ENCODE measurements at regions not wholly inside any gene's neighbourhood (a gene's known extent, or its start where the extent isn't known, plus 50 kb on each side); places are given as distances from the start of the nearest gene placed in this dataset.

DNA sequence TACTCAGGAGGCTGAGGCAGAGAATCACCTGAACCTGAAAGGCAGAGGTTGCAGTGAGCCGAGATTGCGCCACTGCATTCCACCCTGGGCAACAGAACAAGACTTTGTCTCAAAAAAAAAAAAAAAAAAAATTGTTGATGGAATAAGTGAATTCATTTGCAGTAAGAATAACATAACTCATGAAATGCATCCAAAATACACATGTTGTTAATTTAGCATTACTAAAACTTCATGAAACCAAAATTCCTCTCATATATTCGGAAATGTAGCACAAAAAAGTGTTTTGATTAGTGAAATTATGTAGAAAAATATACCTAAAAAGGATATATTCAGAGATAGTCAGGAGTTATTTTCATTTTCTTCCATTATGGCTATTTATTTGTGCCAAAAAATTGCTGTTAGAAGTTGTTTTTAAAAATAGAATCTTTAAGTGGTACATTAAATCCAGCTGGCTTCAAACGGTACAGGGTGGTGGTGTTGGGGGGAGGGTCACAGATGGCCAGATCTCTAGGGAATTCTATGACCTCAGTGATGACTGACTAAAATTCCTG lies 78.2 kb upstream of the UGP2 start:
- H3K27me3 ChIP-seq (replicated peaks; ENCODE audit: insufficient read depth, low read length): no peaks in the 10 kb centered on the region
- no peak overlapping the region for H3K4me2 ChIP-seq (ENCODE audit: low read depth, low read length)
- no peaks in the 10 kb centered on the region for H3K4me1 ChIP-seq (ENCODE audit: low read length)
- H3K9me3 ChIP-seq (replicated peaks; ENCODE audit: insufficient read depth, low read length): no peaks in the 10 kb centered on the region
- H3K9me2 ChIP-seq (replicated peaks; ENCODE audit: insufficient read depth, low read length): no peaks in the 10 kb centered on the region
- H3K79me2 ChIP-seq (ENCODE audit: low read length): no peaks in the 10 kb centered on the region
- H3K27ac ChIP-seq (ENCODE audit: low read length): no peak overlapping the region
- DNase-seq: no peak
- H3K4me3 ChIP-seq (ENCODE audit: low read length): no peak overlapping the region
- H3K36me3 ChIP-seq (replicated peaks; ENCODE audit: insufficient read depth, low read length): no peaks in the 10 kb centered on the region
- no peak overlapping the region for H2AFZ ChIP-seq (ENCODE audit: low read length)
- H3K9ac ChIP-seq (ENCODE audit: low read length): no peak overlapping the region
- no peaks in the 10 kb centered on the region for H4K20me1 ChIP-seq (ENCODE audit: insufficient read depth, low read length)
- H3F3A ChIP-seq (ENCODE audit: insufficient read depth, low read length): no peaks in the 10 kb centered on the region
- TF ChIP-seq, protein P1, sequence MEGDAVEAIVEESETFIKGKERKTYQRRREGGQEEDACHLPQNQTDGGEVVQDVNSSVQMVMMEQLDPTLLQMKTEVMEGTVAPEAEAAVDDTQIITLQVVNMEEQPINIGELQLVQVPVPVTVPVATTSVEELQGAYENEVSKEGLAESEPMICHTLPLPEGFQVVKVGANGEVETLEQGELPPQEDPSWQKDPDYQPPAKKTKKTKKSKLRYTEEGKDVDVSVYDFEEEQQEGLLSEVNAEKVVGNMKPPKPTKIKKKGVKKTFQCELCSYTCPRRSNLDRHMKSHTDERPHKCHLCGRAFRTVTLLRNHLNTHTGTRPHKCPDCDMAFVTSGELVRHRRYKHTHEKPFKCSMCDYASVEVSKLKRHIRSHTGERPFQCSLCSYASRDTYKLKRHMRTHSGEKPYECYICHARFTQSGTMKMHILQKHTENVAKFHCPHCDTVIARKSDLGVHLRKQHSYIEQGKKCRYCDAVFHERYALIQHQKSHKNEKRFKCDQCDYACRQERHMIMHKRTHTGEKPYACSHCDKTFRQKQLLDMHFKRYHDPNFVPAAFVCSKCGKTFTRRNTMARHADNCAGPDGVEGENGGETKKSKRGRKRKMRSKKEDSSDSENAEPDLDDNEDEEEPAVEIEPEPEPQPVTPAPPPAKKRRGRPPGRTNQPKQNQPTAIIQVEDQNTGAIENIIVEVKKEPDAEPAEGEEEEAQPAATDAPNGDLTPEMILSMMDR (IDR thresholded peaks at IDR 0.05; ENCODE audit: low read length): no peak
- TF ChIP-seq EZH2phosphoT487 (IDR thresholded peaks at IDR 0.05; ENCODE audit: low read length) (no peak), EZH2 (optimal IDR thresholded peaks at IDR 0.05; ENCODE audit: low read depth, low read length) (no peak)

DNA sequence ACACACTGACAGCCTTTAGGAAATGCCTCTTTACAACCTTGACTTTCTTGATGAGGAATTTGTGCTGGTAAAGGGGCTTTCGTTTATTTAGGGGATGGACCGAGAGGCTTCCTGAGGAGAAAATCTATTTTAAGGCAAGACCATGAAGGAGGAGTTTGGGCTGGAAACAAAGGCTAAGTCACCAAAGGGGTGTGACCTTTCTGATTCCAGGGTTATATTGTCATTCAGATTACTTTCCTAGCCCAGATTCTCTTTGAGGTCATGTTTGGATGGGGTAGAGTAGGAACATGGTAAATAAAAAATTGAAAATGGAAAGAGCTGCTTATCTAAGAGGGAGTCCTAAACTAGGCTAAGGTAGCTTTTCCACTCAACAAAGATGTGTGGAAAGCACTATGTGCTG lies 77.1 kb upstream of the UGP2 start:
- H3K4me3 ChIP-seq (ENCODE audit: low read length): no peak overlapping the region
- no peak overlapping the region for H2AFZ ChIP-seq (ENCODE audit: low read length)
- H3K4me2 ChIP-seq (ENCODE audit: low read depth, low read length): no peak overlapping the region
- H4K20me1 ChIP-seq (ENCODE audit: insufficient read depth, low read length): no peaks in the 10 kb centered on the region
- no peaks in the 10 kb centered on the region for H3K36me3 ChIP-seq (replicated peaks; ENCODE audit: insufficient read depth, low read length)
- H3K4me1 ChIP-seq (ENCODE audit: low read length): no peaks in the 10 kb centered on the region
- no peaks in the 10 kb centered on the region for H3F3A ChIP-seq (ENCODE audit: insufficient read depth, low read length)
- H3K27ac ChIP-seq (ENCODE audit: low read length): no peak overlapping the region
- TF ChIP-seq EZH2 (optimal IDR thresholded peaks at IDR 0.05; ENCODE audit: low read depth, low read length) (no peak), EZH2phosphoT487 (IDR thresholded peaks at IDR 0.05; ENCODE audit: low read length) (no peak)
- TF ChIP-seq, protein P1 (IDR thresholded peaks at IDR 0.05; ENCODE audit: low read length): no peak
- H3K27me3 ChIP-seq (replicated peaks; ENCODE audit: insufficient read depth, low read length): no peaks in the 10 kb centered on the region
- no peaks in the 10 kb centered on the region for H3K9me3 ChIP-seq (replicated peaks; ENCODE audit: insufficient read depth, low read length)
- H3K79me2 ChIP-seq (ENCODE audit: low read length): no peaks in the 10 kb centered on the region
- no peak for DNase-seq
- no peak overlapping the region for H3K9ac ChIP-seq (ENCODE audit: low read length)
- H3K9me2 ChIP-seq (replicated peaks; ENCODE audit: insufficient read depth, low read length): no peaks in the 10 kb centered on the region

DNA sequence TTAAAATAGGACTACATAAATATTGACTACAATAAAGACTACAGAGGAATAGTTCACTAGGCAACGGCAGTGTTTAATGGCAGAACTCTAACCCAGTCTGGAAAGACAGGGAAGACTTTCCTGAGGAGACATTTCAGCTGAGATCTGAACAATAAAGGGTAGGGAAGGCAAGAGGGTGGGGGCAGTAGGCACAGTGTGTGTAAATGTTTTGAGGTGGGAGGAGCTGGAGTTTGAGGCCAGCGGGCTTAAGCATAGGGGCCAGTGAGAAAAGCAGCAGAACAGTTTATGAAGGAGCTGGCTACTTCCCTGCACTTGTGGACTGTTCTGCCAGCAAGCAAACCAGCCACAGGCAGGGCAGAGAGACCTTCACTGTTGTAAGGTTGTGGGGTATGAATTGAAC lies 76.6 kb upstream of the UGP2 start:
- no peaks in the 10 kb centered on the region for H3K27me3 ChIP-seq (replicated peaks; ENCODE audit: insufficient read depth, low read length)
- no peaks in the 10 kb centered on the region for H3K9me3 ChIP-seq (replicated peaks; ENCODE audit: insufficient read depth, low read length)
- no peaks in the 10 kb centered on the region for H3K36me3 ChIP-seq (replicated peaks; ENCODE audit: insufficient read depth, low read length)
- H3K79me2 ChIP-seq (ENCODE audit: low read length): no peaks in the 10 kb centered on the region
- H3F3A ChIP-seq (ENCODE audit: insufficient read depth, low read length): no peaks in the 10 kb centered on the region
- TF ChIP-seq EZH2phosphoT487 (IDR thresholded peaks at IDR 0.05; ENCODE audit: low read length) (no peak), EZH2 (optimal IDR thresholded peaks at IDR 0.05; ENCODE audit: low read depth, low read length) (no peak)
- TF ChIP-seq, protein P1 (IDR thresholded peaks at IDR 0.05; ENCODE audit: low read length): no peak
- no peak overlapping the region for H3K27ac ChIP-seq (ENCODE audit: low read length)
- H3K9ac ChIP-seq (ENCODE audit: low read length): no peak overlapping the region
- no peak overlapping the region for H2AFZ ChIP-seq (ENCODE audit: low read length)
- no peak overlapping the region for H3K4me2 ChIP-seq (ENCODE audit: low read depth, low read length)
- no peak overlapping the region for H3K4me3 ChIP-seq (ENCODE audit: low read length)
- no peaks in the 10 kb centered on the region for H3K9me2 ChIP-seq (replicated peaks; ENCODE audit: insufficient read depth, low read length)
- DNase-seq: no peak
- H3K4me1 ChIP-seq (ENCODE audit: low read length): no peaks in the 10 kb centered on the region
- no peaks in the 10 kb centered on the region for H4K20me1 ChIP-seq (ENCODE audit: insufficient read depth, low read length)
